Fibroblast of peridontal ligament (primary cell): ENCODE measurements at regions not wholly inside any gene's neighbourhood (a gene's known extent, or its start where the extent isn't known, plus 50 kb on each side); places are given as distances from the start of the nearest gene placed in this dataset.

ENCODE experiments used
- DNase-seq: peaks from one replicate; pipeline ENCODE4 v3.0.0-alpha.2; 2010; ENCODE audit errors: extremely low read depth

- no peak for DNase-seq
Observed at GRCh38 chr7:144969787-144970186, 133.9 kb upstream of the TPK1 start.

GRCh38 chr7:144960763-144961162 lies 124.9 kb upstream of the TPK1 start:
- DNase-seq, result no peak

DNA sequence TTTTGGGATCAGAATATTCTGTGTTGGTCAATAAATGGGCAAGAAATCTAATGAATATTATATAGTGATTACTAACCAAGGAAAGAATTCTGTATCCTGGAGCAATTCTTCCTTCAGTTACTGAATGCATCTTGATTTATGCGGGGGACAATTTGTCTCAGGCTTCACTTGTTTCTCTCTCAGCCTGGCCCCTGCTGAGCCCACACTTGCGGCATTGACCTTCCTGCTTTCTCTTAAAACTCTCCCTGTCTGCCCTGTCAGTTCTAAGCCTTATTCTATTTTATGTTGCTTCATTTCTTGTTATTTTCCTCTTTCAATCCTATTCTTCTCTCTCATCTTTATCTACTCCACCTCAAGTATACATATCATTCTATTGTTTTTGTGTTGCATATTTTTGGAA lies 122.1 kb upstream of the TPK1 start:
- DNase-seq, result no peak

DNA sequence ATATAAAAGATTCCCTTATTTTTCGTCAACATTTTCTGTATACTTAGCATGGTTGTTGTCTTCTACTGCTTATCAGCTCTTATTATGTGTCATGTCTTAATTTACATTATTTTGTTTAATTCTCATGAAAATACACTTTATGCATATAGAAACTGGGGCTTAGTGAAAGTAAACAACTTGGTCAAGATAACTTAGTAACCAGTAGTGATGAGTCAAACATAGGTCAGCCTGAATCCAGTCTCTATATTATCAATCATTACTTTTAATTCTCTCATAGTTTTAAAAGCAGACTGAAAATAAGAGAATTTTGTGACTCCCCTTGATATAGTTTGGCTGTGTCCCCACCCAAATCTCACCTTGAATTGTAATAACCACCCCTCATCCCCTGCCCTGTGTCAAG lies 119.6 kb upstream of the TPK1 start:
- no peak for DNase-seq

DNA sequence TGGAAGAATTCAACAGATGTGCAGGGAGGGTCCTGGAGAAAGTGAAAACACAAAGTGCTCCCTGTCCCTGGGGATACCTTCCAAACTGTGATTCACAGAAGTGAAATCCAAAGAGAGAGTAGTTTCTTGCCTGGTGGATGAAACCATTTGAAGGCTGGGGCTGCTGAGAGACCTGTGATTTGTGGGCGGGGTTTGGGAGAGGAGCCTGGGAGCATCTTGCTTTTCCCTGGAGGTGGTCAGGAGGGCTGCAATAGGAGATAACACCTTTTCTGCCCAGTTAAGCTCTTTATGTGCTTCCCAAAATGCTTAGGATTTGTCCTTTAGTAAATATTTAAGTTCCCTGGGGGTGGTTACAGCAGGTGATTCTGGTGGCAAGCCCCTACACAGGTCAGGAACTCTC lies 105.3 kb upstream of the TPK1 start:
- DNase-seq, result no peak

DNA sequence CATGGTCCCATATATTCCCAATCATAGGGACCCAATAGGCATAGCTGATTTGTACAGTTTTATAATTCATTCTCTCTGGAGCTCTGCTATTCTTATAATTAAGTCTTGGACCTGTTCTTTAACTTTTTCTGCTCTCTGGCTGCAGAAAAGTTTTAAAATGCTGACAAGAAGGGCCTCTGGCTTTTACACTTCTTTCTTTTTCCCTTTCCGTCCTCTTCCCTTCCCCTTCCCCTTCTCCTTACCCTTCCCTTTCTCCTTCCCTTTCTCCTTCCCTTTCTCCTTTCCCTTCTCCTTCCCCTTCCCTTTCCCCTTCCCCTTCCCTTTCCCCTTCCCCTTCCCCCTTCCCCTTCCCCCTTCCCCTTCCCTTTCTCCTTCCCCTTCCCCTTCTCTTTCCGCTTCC lies 101.3 kb upstream of the TPK1 start:
- no peak for DNase-seq

- DNase-seq, result no peak
Observed at GRCh38 chr7:144936314-144936713, 100.5 kb upstream of the TPK1 start.

DNA sequence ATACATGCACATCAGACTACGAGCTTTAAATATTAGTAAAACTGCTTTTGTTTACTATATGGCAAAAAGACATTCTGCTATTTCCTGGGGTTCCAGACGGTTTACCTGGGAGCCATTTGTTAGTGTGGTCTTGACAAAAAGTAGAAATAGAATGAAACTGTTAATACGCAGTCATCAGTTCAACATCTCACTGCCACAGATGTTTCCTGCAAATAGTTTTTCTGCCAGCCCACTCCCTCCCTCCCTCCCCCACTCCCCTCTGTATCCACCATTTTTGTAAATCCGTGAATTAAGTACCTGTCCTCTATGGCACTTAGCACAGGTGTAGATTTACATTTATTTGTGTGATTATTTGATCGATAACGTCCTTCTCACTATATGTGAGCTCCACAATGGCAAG lies 74.6 kb upstream of the TPK1 start:
- no peak for DNase-seq

DNA sequence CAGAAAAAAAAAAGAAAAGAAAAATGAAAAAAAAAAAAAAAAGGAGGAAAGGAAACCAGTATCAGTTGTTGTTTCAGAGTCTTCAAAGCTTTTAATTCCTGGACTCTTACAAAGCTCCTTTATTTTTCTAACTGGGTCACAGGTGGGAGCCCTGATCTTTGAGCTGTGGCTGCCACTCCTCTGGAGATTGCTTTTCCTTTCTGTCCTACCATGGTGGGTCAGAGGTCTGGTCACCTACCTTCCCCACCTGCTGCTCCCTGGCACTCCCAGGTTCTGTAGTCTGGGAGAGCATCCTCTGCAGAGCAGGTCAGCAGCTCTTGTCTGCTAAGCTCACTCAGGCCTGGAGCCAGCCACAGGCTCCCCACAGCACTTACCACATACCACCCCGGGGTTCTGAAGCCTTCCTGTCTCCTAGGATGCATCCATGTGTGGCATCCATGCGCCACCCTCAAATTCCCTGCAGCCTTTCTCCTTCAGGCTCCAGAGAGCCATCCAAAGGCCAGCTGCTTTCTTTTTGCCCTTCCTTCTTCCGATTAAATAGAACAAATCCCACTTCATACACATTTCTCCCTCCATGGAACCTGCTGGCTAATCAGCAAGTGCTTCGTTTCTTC lies 73.2 kb upstream of the TPK1 start:
- DNase-seq, result no peak

DNA sequence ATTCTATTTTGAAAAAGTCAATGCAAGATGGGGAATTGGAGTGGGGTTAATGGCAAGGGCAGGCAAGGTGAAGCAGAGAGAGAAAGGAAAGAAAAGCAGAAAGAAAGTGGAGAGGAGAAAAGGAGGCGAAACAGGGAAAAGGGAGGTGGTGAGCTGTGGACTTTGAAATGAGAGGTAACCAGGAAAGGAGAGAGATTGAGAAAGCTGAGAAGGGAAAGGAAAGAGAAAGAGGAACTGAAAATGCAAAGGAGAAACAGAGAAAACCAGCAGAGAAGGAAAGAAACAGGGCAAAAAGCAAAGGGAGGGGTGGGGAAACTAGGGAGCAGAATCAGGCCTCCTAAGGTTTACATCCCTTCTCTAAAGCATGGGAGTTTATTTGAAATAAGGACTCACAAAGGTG lies 72.5 kb upstream of the TPK1 start:
- no peak for DNase-seq

DNA sequence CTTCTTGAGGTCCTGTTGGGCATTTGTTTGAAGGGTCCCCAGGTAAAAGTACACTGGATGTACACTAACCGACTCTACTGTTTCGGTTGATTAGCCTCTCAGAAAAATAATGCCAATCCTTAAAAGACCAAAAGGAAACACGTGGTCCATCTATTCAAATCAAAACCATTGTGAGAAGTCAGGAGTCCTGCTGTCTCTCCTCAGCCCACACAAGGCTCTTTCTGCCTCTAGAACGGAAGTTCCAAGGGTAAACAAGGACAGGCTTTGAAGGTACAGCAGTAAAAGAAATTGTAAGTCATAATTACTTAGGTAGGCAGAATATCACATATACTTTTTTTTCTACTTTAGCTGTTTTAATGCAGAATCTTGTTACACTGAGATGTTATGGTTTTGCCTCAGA lies 71.7 kb upstream of the TPK1 start:
- DNase-seq, result no peak

- no peak for DNase-seq
Observed at GRCh38 chr7:144903201-144903600, 67.3 kb upstream of the TPK1 start.

GRCh38 chr7:144892761-144893160 lies 56.9 kb upstream of the TPK1 start:
- no peak for DNase-seq
